ENCODE measurements at regions not wholly inside any gene's neighbourhood (a gene's known extent, or its start where the extent isn't known, plus 50 kb on each side); places are given as distances from the start of the nearest gene placed in this dataset.

- Histone ChIP-seq H3K27me3 (replicated peaks) (no peaks in the 10 kb centered on the region), H3K27ac (no peak overlapping the region), H3K36me3 (replicated peaks) (no peaks in the 10 kb centered on the region), H3K4me3 (ENCODE audit: low read depth, low read length) (no peak overlapping the region)
- no peak for TF ChIP-seq CTCF (IDR thresholded peaks at IDR 0.05; ENCODE audit: low read depth, low read length, missing control alignments)
- in situ Hi-C loops (cut with HindIII; ENCODE audit: low pct_ligation_motif_present, low sequenced_read_pairs) = no loop called here
- no peak for DNase-seq
These were observed 103.1 kb upstream of the UGT8 start for GRCh38 chr4:114495471-114495928.

- H3K4me3 ChIP-seq (ENCODE audit: low read depth, low read length) = no peak overlapping the region
- H3K36me3 ChIP-seq (replicated peaks) = no peaks in the 10 kb centered on the region
- H3K27me3 ChIP-seq (replicated peaks) = no peaks in the 10 kb centered on the region
- no peak for TF ChIP-seq CTCF (IDR thresholded peaks at IDR 0.05; ENCODE audit: low read depth, low read length, missing control alignments)
- no peak overlapping the region for H3K27ac ChIP-seq
- DNase-seq = no peak
- in situ Hi-C loops (cut with HindIII; ENCODE audit: low pct_ligation_motif_present, low sequenced_read_pairs) = no loop called here
These were observed 101.5 kb upstream of the UGT8 start for GRCh38 chr4:114497116-114497515.

- in situ Hi-C loops (cut with HindIII; ENCODE audit: low pct_ligation_motif_present, low sequenced_read_pairs) = no loop called here
- TF ChIP-seq CTCF (IDR thresholded peaks at IDR 0.05; ENCODE audit: low read depth, low read length, missing control alignments) = no peak
- no peak overlapping the region for H3K27ac ChIP-seq
- no peaks in the 10 kb centered on the region for H3K27me3 ChIP-seq (replicated peaks)
- H3K36me3 ChIP-seq (replicated peaks) = no peaks in the 10 kb centered on the region
- no peak for DNase-seq
- no peak overlapping the region for H3K4me3 ChIP-seq (ENCODE audit: low read depth, low read length)
These were observed 89.3 kb upstream of the UGT8 start for GRCh38 chr4:114509340-114509739.

GRCh38 chr4:114512595-114513295 lies 85.9 kb upstream of the UGT8 start:
- in situ Hi-C loops (cut with HindIII; ENCODE audit: low pct_ligation_motif_present, low sequenced_read_pairs) = no loop called here
- Histone ChIP-seq H3K27ac (no peak overlapping the region), H3K27me3 (replicated peaks) (no peaks in the 10 kb centered on the region), H3K36me3 (replicated peaks) (no peaks in the 10 kb centered on the region), H3K4me3 (ENCODE audit: low read depth, low read length) (no peak overlapping the region)
- TF ChIP-seq CTCF (IDR thresholded peaks at IDR 0.05; ENCODE audit: low read depth, low read length, missing control alignments) = no peak
- DNase-seq = no peak

- H3K27me3 ChIP-seq (replicated peaks) = no peaks in the 10 kb centered on the region
- no peak for DNase-seq
- H3K36me3 ChIP-seq (replicated peaks) = no peaks in the 10 kb centered on the region
- in situ Hi-C loops (cut with HindIII; ENCODE audit: low pct_ligation_motif_present, low sequenced_read_pairs) = no loop called here
- H3K4me3 ChIP-seq (ENCODE audit: low read depth, low read length) = no peak overlapping the region
- TF ChIP-seq CTCF (IDR thresholded peaks at IDR 0.05; ENCODE audit: low read depth, low read length, missing control alignments) = no peak
- H3K27ac ChIP-seq = no peak overlapping the region
These were observed 79.2 kb upstream of the UGT8 start for GRCh38 chr4:114519368-114519767.

- H3K27me3 ChIP-seq (replicated peaks) = no peaks in the 10 kb centered on the region
- H3K36me3 ChIP-seq (replicated peaks) = no peaks in the 10 kb centered on the region
- no peak for TF ChIP-seq CTCF (IDR thresholded peaks at IDR 0.05; ENCODE audit: low read depth, low read length, missing control alignments)
- in situ Hi-C loops (cut with HindIII; ENCODE audit: low pct_ligation_motif_present, low sequenced_read_pairs) = no loop called here
- no peak overlapping the region for H3K27ac ChIP-seq
- H3K4me3 ChIP-seq (ENCODE audit: low read depth, low read length) = no peak overlapping the region
- DNase-seq = no peak
These were observed 71.4 kb upstream of the UGT8 start for GRCh38 chr4:114527170-114527569.
